SK-N-SH (cell line): ENCODE measurements at regions not wholly inside any gene's neighbourhood (a gene's known extent, or its start where the extent isn't known, plus 50 kb on each side); places are given as distances from the start of the nearest gene placed in this dataset.

ENCODE experiments used
- CTCF ChIA-PET: fragments of 300-600, 350-600 bp; formaldehyde crosslinking; extraction: SDS; loops from one replicate; lab custom pipeline; 2021; lab: Yijun Ruan, JAX
- POLR2A ChIA-PET: fragments of 350-600 bp; sonication (Branson Sonifier 250); formaldehyde crosslinking; extraction: SDS; loops from one replicate; lab custom pipeline; 2020; ENCODE audit warnings: antibody characterized with exemption, inconsistent platforms; lab: Yijun Ruan, JAX
- DNase-seq: peaks from one replicate; pipeline ENCODE4 v3.0.0; 2012
- H2AFZ ChIP-seq: fragments of 200-600 bp; sonication (generic); 2 replicates; pipeline ENCODE4 v1.8.1; 2016; ENCODE audit warnings: antibody characterized with exemption, mild to moderate bottlenecking, low read depth
- H3F3A ChIP-seq: fragments of 200-600 bp; sonication (generic); replicated peaks from 2 replicates; pipeline ENCODE3; 2016; ENCODE audit warnings: antibody characterized with exemption, mild to moderate bottlenecking; ENCODE audit not compliant: insufficient read depth
- H3K27ac ChIP-seq, 2 experiments: fragments of 200-500 bp in 1 of 2; fragments of 200-600 bp in 1 of 2; sonication (Bioruptor generic) in 1 of 2; sonication (generic), shearing (Covaris generic) in 1 of 2; 2 replicates each; pipeline versions ENCODE4 v1.5.1 to v1.6.1; 2014 to 2016; ENCODE audit warnings: low read depth in 2 of 2, inconsistent platforms in 1 of 2, low read length in 1 of 2, mild to moderate bottlenecking in 1 of 2, mixed read lengths in 1 of 2
- H3K27me3 ChIP-seq: fragments of 200-600 bp; sonication (generic), shearing (Covaris generic); 2 replicates; pipeline ENCODE4 v1.6.1; 2016; ENCODE audit warnings: mixed run types; ENCODE audit not compliant: insufficient read depth
- H3K36me3 ChIP-seq, 2 experiments: fragments of 200-500 bp in 1 of 2; fragments of 200-600 bp in 1 of 2; sonication (Bioruptor generic) in 1 of 2; sonication (generic) in 1 of 2; replicated peaks in 1 of 2; 2 replicates each; pipeline versions ENCODE3 to v1.5.1; 2014 to 2016; ENCODE audit warnings: low read length in 1 of 2, mild to moderate bottlenecking in 1 of 2; ENCODE audit not compliant: insufficient read depth in 2 of 2, control insufficient read depth in 1 of 2
- H3K4me1 ChIP-seq, 2 experiments: fragments of 200-500 bp in 1 of 2; fragments of 200-600 bp in 1 of 2; sonication (Bioruptor generic) in 1 of 2; sonication (generic), shearing (Covaris generic) in 1 of 2; 2 replicates each; pipeline versions ENCODE4 v1.5.1 to v1.6.1; 2014 to 2016; ENCODE audit warnings: low read depth in 1 of 2, low read length in 1 of 2, mixed run types in 1 of 2; ENCODE audit not compliant: insufficient read depth in 2 of 2, control insufficient read depth in 1 of 2
- H3K4me2 ChIP-seq: fragments of 200-600 bp; sonication (generic), shearing (Covaris generic); 2 replicates; pipeline ENCODE4 v1.6.1; 2017; ENCODE audit warnings: mixed run types
- H3K4me3 ChIP-seq, 2 experiments: fragments of 200-500 bp in 1 of 2; fragments of 200-600 bp in 1 of 2; sonication (Bioruptor generic) in 1 of 2; sonication (generic), shearing (Covaris generic) in 1 of 2; 2 replicates each; pipeline versions ENCODE4 v1.5.1 to v1.8.1; 2014 to 2016; ENCODE audit warnings: low read depth in 2 of 2, inconsistent platforms in 1 of 2, low read length in 1 of 2, mild to moderate bottlenecking in 1 of 2, mixed read lengths in 1 of 2, moderate library complexity in 1 of 2
- H3K79me2 ChIP-seq: fragments of 200-600 bp; sonication (generic); 2 replicates; pipeline ENCODE4 v1.8.1; 2017; ENCODE audit warnings: mild to moderate bottlenecking; ENCODE audit not compliant: insufficient read depth
- H3K9ac ChIP-seq: fragments of 200-600 bp; sonication (generic); 2 replicates; pipeline ENCODE4 v1.6.1; 2017; ENCODE audit warnings: mixed run types
- H3K9me2 ChIP-seq: fragments of 200-600 bp; sonication (generic); 2 replicates; pipeline ENCODE4 v1.6.1; 2017; ENCODE audit warnings: mixed run types
- H3K9me3 ChIP-seq: fragments of 200-600 bp; sonication (generic); 2 replicates; pipeline ENCODE4 v1.6.1; 2017; ENCODE audit warnings: mixed run types, mild to moderate bottlenecking, moderate library complexity
- H4K20me1 ChIP-seq: fragments of 200-600 bp; sonication (generic); 2 replicates; pipeline ENCODE4 v1.6.1; 2017; ENCODE audit warnings: mild to moderate bottlenecking, mixed run types; ENCODE audit not compliant: insufficient read depth
- CHD2 ChIP-seq: fragments of 150-350 bp; IDR thresholded peaks from 2 replicates; pipeline ENCODE4 v1.6.1; 2018; ENCODE audit warnings: low read length; ENCODE audit not compliant: partially characterized antibody
- CTCF ChIP-seq: fragments of 200-600 bp; sonication (generic); IDR thresholded peaks from 2 replicates; pipeline ENCODE4 v1.6.1; 2017; ENCODE audit warnings: antibody characterized with exemption, mild to moderate bottlenecking, moderate library complexity
- ELF1 ChIP-seq: IDR thresholded peaks from 2 replicates; pipeline ENCODE4 v1.4.0; 2012
- EZH2phosphoT487 ChIP-seq: fragments of 200-600 bp; sonication (generic); IDR thresholded peaks from 2 replicates; pipeline ENCODE4 v1.6.1; 2017; ENCODE audit warnings: low read depth, mixed run types, mild to moderate bottlenecking, antibody characterized with exemption, moderate library complexity, borderline replicate concordance
- FOXJ3 ChIP-seq: sonication (generic); formaldehyde crosslinking; IDR thresholded peaks from 2 replicates; pipeline ENCODE4 v1.5.1; 2020; ENCODE audit warnings: mild to moderate bottlenecking, missing genetic modification reagents
- FOXM1 ChIP-seq: IDR thresholded peaks from 2 replicates; pipeline ENCODE4 v1.4.0; 2012; ENCODE audit warnings: low read depth, mild to moderate bottlenecking
- MAX ChIP-seq: IDR thresholded peaks from 2 replicates; pipeline ENCODE4 v1.4.0; 2012; ENCODE audit warnings: low read depth
- MEF2A ChIP-seq: IDR thresholded peaks from 2 replicates; pipeline ENCODE4 v1.4.0; 2012; ENCODE audit warnings: low read depth, borderline replicate concordance
- NFIC ChIP-seq: IDR thresholded peaks from 2 replicates; pipeline ENCODE4 v1.4.0; 2012; ENCODE audit warnings: borderline replicate concordance
- NRF1 ChIP-seq: IDR thresholded peaks from 2 replicates; pipeline ENCODE4 v1.6.1; 2012; ENCODE audit warnings: low read depth, mild to moderate bottlenecking, low read length
- POLR2AphosphoS5 ChIP-seq: IDR thresholded peaks from 2 replicates; pipeline ENCODE4 v1.6.1; 2012; ENCODE audit warnings: low read depth, low read length
- RAD21 ChIP-seq: IDR thresholded peaks from 2 replicates; pipeline ENCODE4 v1.6.1; 2012; ENCODE audit warnings: mild to moderate bottlenecking, low read length
- REST ChIP-seq: IDR thresholded peaks from 2 replicates; pipeline ENCODE4 v1.6.1; 2012; ENCODE audit warnings: mild to moderate bottlenecking, low read depth, low read length, moderate library complexity
- RFX5 ChIP-seq: IDR thresholded peaks from 2 replicates; pipeline ENCODE4 v1.6.1; 2012; ENCODE audit warnings: mild to moderate bottlenecking, improper control_type of control experiment, low read length
- SIN3A ChIP-seq: IDR thresholded peaks from 2 replicates; pipeline ENCODE4 v1.6.1; 2012; ENCODE audit warnings: low read depth, mild to moderate bottlenecking, low read length, moderate library complexity, borderline replicate concordance
- SMC3 ChIP-seq: IDR thresholded peaks from 2 replicates; pipeline ENCODE4 v1.6.1; 2012; ENCODE audit warnings: low read depth, low read length, improper control_type of control experiment
- TCF12 ChIP-seq: IDR thresholded peaks from 2 replicates; pipeline ENCODE4 v1.4.0; 2012
- WGBS: methylation state at CpG from one replicate; pipeline ENCODE4 v1.1.6; 2017; ENCODE audit warnings: low lambda C conversion rate; 5-methylcytosine and 5-hydroxymethylcytosine counted together
- TF ChIP-seq, protein P1 (sequence below): IDR thresholded peaks from 2 replicates; pipeline ENCODE4; 2012

- no peaks in the 10 kb centered on the region for H3F3A ChIP-seq
- H3K9me2 ChIP-seq, result no peaks in the 10 kb centered on the region
- H3K36me3 ChIP-seq, result no peaks in the 10 kb centered on the region
- no peaks in the 10 kb centered on the region for H3K27me3 ChIP-seq
- TF ChIP-seq NRF1 (no peak), SMC3 (no peak), EZH2phosphoT487 (no peak), REST (no peak), RAD21 (no peak), TCF12 (no peak), CHD2 (no peak), POLR2AphosphoS5 (no peak), SIN3A (no peak), MEF2A (no peak), RFX5 (no peak), NFIC (no peak), MAX (no peak), FOXJ3 (no peak), CTCF (no peak), ELF1 (no peak), FOXM1 (no peak)
- TF ChIP-seq, protein P1, sequence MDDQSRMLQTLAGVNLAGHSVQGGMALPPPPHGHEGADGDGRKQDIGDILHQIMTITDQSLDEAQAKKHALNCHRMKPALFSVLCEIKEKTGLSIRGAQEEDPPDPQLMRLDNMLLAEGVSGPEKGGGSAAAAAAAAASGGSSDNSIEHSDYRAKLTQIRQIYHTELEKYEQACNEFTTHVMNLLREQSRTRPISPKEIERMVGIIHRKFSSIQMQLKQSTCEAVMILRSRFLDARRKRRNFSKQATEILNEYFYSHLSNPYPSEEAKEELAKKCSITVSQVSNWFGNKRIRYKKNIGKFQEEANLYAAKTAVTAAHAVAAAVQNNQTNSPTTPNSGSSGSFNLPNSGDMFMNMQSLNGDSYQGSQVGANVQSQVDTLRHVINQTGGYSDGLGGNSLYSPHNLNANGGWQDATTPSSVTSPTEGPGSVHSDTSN, result no peak
- DNase-seq, result no peak
- H3K79me2 ChIP-seq, result no peaks in the 10 kb centered on the region
- 0% methylated on average over 1 of the region's 1 CpG for WGBS
- no peak overlapping the region for H3K4me2 ChIP-seq
- H3K9ac ChIP-seq, result no peak overlapping the region
- H3K9me3 ChIP-seq, result no peaks in the 10 kb centered on the region
- ChIA-PET POLR2A (no interaction called here), CTCF (no interaction called here)
- H3K4me3 ChIP-seq, result no peak overlapping the region
- H2AFZ ChIP-seq, result no peak overlapping the region
- no peaks in the 10 kb centered on the region; a peak in 1 of 4 replicates for H3K4me1 ChIP-seq
- no peaks in the 10 kb centered on the region for H4K20me1 ChIP-seq
- no peak overlapping the region for H3K27ac ChIP-seq
These were observed 117.7 kb upstream of the SPATA16 start for GRCh38 chr3:173258697-173259096.
